Activated naive CD4-positive, alpha-beta T cell treated with anti-CD3 and anti-CD28 coated beads, Interleukin-2, amount 50 U/mL, for 72 hours (primary cell): ENCODE measurements at regions not wholly inside any gene's neighbourhood (a gene's known extent, or its start where the extent isn't known, plus 50 kb on each side); places are given as distances from the start of the nearest gene placed in this dataset.
A peak's percentile ranks its signal among the peaks of the same experiment; 100 is the strongest.
"Not testable (repeated sequence)": the region's sequence is repeated elsewhere in the genome, so short reads cannot be mapped to it uniquely, and the experiment has no call there.

Experiments
- ATAC-seq, 2 donors: fragments of 150-1000 bp; cut with Tn5 transposase; 2 replicates each; pipeline ENCODE4 v1.10.0; 2021; ENCODE audit warnings: mild to moderate bottlenecking in 2 of 2, moderate library complexity in 2 of 2
- DNase-seq, 2 donors: peaks; one replicate each; pipeline ENCODE4 v3.0.0; 2021 to 2022; ENCODE audit warnings: low spot score in 2 of 2
- H3K27ac Mint-ChIP-seq, 2 donors: one replicate each; pipeline ENCODE4 v1.8.0; 2022; ENCODE audit warnings: mild to moderate bottlenecking in 2 of 2, mixed read lengths in 2 of 2
- H3K36me3 Mint-ChIP-seq, 2 donors: one replicate each; pipeline ENCODE4 v1.8.0; 2022; ENCODE audit warnings: mixed read lengths in 2 of 2
- H3K9me3 Mint-ChIP-seq, 2 donors: one replicate each; pipeline ENCODE4 v1.8.0; 2022; ENCODE audit warnings: mixed read lengths in 2 of 2

- ATAC-seq, H3K9me3 Mint-ChIP-seq, DNase-seq, H3K27ac Mint-ChIP-seq, H3K36me3 Mint-ChIP-seq: not testable (repeated sequence)
Measured at GRCh38 chr15:69617144-69617543, 164.5 kb downstream of the RPLP1 start.

- H3K9me3 Mint-ChIP-seq: peaks cover 0 to 4% of the 10 kb centered on the region in 2 donors
- DNase-seq: no peak
- peaks cover 0 to 6% of the 10 kb centered on the region in 2 donors for H3K36me3 Mint-ChIP-seq
- H3K27ac Mint-ChIP-seq: no peak overlapping the region
- peak; percentile 47 to 77 for ATAC-seq
Measured at GRCh38 chr15:69623392-69624154, 171.0 kb downstream of the RPLP1 start.

DNA sequence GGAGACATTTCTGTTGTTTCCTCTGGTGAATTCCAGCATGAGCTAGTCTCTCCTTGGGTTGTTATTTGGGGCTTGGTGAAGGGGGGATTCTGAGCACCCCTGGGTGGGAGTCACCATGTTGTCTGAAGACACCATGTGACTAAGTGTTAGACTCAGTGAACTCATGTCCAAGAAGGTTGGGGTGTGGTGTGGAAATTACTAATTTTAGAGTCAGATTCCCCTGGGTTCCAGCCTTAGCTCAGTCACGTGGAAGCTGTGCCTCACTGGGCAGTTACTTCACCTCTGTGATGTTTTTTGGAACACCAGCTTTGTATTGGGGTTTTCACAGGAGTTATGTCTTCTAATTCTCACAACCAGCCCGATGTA is 171.5 kb downstream of the RPLP1 start:
- ATAC-seq (peak; percentile 50 to 80), DNase-seq (no peak)
- Mint-ChIP-seq H3K9me3 (peaks cover 0 to 4% of the 10 kb centered on the region in 2 donors), H3K27ac (no peak overlapping the region), H3K36me3 (peaks cover 0 to 6% of the 10 kb centered on the region in 2 donors)

DNA sequence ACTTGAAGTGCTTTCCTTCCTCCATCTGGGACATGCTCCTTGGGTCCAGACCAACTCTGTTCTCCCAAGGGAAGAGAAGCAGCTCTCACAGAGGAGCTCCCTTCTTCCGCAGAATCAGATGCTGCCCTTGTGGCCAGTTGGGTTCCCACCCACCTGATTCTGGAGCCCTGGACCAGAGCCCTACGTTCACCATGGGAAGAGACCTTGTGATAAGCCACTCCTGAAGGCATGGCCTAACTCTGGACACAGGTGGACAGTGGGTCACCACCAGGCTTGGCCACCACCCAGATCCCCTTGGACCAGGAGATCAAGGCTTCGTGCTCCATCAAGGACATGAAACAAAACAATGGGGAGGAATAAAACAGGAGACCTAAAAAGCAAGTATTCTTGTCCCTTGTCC is 172.2 kb downstream of the RPLP1 start:
- ATAC-seq: no peak
- no peak overlapping the region for H3K27ac Mint-ChIP-seq

DNA sequence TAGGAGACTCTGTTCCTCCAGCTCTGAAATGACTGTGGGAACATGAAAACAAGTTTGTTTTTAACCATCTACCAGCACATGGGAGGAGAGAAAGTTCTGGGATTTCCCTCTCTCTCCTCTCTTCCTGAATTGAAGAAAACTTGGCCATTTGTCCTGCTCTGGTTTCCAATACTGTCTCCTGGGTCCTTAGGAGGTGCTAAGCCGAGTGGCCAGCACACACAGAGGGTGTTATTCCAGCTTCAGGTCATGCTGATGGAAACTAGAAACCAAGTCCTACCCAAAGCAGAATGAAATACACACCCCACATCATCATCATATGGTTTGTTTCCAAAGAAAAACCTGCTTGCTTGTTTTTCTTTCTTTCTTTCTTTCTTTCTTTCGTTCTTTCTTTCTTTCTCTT is 172.7 kb downstream of the RPLP1 start:
- Mint-ChIP-seq H3K9me3 (peaks cover 0 to 4% of the 10 kb centered on the region in 2 donors), H3K36me3 (peaks cover 0 to 6% of the 10 kb centered on the region in 2 donors), H3K27ac (no peak overlapping the region)
- no peak for ATAC-seq
- DNase-seq: no peak

More for the DNA sequence above, 172.2 kb downstream of the RPLP1 start:
- Mint-ChIP-seq H3K9me3 (peaks cover 0 to 4% of the 10 kb centered on the region in 2 donors), H3K36me3 (peaks cover 0 to 6% of the 10 kb centered on the region in 2 donors)
- no peak for DNase-seq

DNA sequence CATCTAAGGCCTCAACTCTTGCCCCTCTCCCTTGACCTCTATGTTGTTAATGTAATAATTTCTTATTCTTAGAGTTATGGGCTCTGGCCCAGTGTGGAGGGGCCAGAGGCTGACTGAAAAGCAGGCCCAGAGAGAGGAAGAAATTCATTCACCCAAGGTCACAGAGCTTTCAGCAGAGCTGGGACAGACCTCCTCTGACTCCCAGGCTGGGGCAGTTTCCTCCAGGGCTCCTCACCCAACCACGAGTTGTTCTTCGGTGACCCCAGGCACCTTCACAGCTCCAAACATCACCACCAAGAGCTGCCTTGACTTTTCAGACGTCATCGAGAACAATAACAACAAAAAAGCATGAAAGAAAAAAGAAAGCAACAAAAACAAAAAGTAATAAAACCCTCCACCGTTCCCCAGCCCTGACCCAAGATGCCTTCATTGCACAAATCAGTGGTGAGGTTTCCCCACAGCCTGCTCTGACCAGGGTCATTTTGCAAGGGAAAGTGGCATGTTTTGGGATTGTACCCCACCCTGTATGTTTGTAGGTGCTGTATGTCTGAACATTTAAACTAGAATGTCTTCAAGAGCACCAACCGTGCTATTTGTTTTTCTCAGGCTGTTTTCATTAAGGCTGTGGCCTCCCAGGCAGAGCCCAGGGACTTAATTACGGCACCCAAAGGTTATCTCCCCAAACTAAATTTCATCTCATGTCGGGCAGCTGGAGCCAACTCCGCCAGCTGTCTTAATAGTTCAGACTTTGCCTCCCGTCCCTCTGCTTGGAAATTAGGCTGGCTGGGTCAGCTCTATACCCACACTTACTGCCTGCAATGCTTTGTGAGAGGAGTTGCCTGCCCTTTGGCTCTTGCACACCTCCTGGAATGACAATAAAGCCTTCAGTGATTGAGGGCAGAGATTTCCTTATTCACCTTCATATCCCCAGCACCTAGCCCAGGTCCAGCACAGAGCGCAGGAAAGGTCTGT is 173.8 kb downstream of the RPLP1 start:
- peaks cover 0 to 6% of the 10 kb centered on the region in 2 donors for H3K36me3 Mint-ChIP-seq
- H3K27ac Mint-ChIP-seq: peak overlapping the region in 1 of 2 donors; percentile 33
- ATAC-seq (no peak), DNase-seq (no peak)
- H3K9me3 Mint-ChIP-seq: peaks cover 0 to 4% of the 10 kb centered on the region in 2 donors

- H3K36me3 Mint-ChIP-seq: no peaks in the 10 kb centered on the region
- H3K9me3 Mint-ChIP-seq: no peaks in the 10 kb centered on the region
- H3K27ac Mint-ChIP-seq: no peak overlapping the region
- DNase-seq: no peak
- no peak for ATAC-seq
Measured at GRCh38 chr15:69627548-69628158, 175.0 kb downstream of the RPLP1 start.

GRCh38 chr15:69628256-69629093 is 175.9 kb downstream of the RPLP1 start:
- no peaks in the 10 kb centered on the region for H3K36me3 Mint-ChIP-seq
- no peak for ATAC-seq
- no peak overlapping the region for H3K27ac Mint-ChIP-seq
- H3K9me3 Mint-ChIP-seq: no peaks in the 10 kb centered on the region
- DNase-seq: no peak

- ATAC-seq: peak; percentile 11 to 61
- H3K9me3 Mint-ChIP-seq: no peaks in the 10 kb centered on the region
Measured at GRCh38 chr15:69629631-69630161, 177.1 kb downstream of the RPLP1 start.

DNA sequence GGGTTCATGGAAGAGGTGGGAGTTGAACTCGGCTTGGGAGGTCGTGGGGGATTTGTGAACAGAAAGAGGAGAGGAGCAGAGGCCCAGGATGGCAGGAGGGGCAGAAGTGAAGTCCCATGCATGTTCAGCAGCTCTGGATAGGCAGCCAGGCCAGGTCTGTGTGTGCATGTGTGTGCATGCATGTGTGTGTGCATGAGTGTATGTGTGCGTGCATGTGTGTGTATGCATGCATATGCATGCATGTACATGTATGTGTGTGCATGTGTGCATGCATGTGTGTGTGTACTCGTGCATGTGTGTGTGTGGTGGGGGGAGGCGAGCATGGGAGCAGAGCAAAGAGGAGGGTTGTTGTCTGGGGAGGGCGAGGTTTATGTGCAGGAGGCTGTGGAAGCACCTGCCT is 178.4 kb downstream of the RPLP1 start:
- Mint-ChIP-seq H3K36me3 (no peaks in the 10 kb centered on the region), H3K27ac (no peak overlapping the region), H3K9me3 (no peaks in the 10 kb centered on the region)
- ATAC-seq: no peak
- DNase-seq: no peak

More at GRCh38 chr15:69629631-69630161, 177.1 kb downstream of the RPLP1 start:
- no peak for DNase-seq
- Mint-ChIP-seq H3K27ac (no peak overlapping the region), H3K36me3 (no peaks in the 10 kb centered on the region)

DNA sequence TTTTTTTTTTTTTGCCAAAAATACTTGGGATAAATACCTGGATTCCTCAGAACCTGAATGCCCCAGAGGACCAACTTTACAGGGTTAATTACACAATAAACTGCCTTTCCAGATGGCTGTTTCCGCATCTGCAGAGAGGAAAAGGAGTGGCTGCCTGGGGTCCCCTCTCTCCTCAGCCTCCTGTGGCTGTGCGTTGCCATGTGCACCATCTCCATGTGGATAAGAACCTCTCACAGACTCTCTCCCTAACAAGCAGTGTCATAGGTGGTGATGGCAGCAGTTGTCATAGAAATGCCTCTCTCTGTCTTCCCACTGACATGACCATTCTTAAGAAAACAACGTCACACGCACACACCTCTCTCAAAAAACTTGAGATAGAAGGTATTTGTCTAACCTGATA is 179.4 kb downstream of the RPLP1 start:
- H3K36me3 Mint-ChIP-seq: no peaks in the 10 kb centered on the region
- DNase-seq: no peak
- ATAC-seq: no peak
- H3K27ac Mint-ChIP-seq: no peak overlapping the region
- peaks cover 0 to 6% of the 10 kb centered on the region in 2 donors for H3K9me3 Mint-ChIP-seq

DNA sequence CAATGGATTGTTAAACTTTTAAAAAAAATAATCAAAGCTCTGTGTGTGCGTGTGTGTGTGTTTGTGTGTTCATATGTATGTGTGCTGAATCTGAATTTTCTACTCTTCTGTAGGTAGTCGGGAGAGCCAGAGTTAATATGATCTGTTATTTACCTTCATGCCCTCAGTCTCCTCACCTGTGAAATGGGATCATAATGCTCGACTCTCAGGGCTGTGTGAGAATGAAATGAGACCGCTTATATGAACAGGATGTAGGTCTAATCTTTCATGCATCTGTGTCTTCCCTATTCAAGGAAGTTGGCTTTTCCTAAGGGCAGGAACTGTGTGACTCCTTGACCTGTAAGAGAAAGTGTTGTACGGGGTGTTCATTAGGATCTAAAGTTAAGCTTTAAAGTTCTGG is 182.2 kb downstream of the RPLP1 start:
- Mint-ChIP-seq H3K36me3 (no peaks in the 10 kb centered on the region), H3K27ac (no peak overlapping the region), H3K9me3 (peaks cover 0 to 6% of the 10 kb centered on the region in 2 donors)
- no peak for DNase-seq
- no peak for ATAC-seq

GRCh38 chr15:69636169-69636915 is 183.7 kb downstream of the RPLP1 start:
- no peak for DNase-seq
- ATAC-seq: no peak
- Mint-ChIP-seq H3K9me3 (peaks cover 0 to 10% of the 10 kb centered on the region in 2 donors), H3K36me3 (no peaks in the 10 kb centered on the region), H3K27ac (no peak overlapping the region)

GRCh38 chr15:69637818-69638217 is 185.2 kb downstream of the RPLP1 start:
- no peak for DNase-seq
- ATAC-seq: no peak
- peaks cover 6 to 18% of the 10 kb centered on the region in 2 donors for H3K9me3 Mint-ChIP-seq
- peaks cover 4 to 6% of the 10 kb centered on the region in 2 donors for H3K36me3 Mint-ChIP-seq
- H3K27ac Mint-ChIP-seq: no peak overlapping the region

DNA sequence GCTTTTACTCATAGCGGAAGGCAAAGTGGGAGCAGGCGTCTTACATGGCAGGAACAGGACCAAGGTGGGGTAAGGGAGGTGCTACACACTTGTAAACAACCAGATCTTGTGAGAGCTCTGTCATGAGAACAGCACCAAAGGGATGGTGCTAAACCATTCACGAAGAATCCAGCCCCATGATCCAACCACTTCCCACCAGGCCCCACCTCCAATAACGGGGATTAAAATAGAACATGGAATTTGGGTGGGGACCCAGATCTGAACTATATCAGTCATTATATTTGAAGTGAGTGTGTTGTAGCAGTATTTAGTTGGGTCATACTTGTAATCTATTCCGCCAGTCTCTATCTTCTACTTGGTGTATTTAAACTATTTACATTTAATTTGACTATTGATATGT is 190.9 kb downstream of the RPLP1 start:
- DNase-seq (no peak), ATAC-seq (no peak)
- Mint-ChIP-seq H3K27ac (no peak overlapping the region), H3K36me3 (peaks cover 4 to 6% of the 10 kb centered on the region in 2 donors), H3K9me3 (peaks cover 6 to 12% of the 10 kb centered on the region in 2 donors)
